DND-41 (cell line): ENCODE measurements at regions not wholly inside any gene's neighbourhood (a gene's known extent, or its start where the extent isn't known, plus 50 kb on each side); places are given as distances from the start of the nearest gene placed in this dataset.

Source experiments
- EZH2 ChIP-seq: IDR thresholded peaks from 3 replicates; pipeline ENCODE4 v1.6.1; 2012; ENCODE audit warnings: borderline replicate concordance, low read depth, mild to moderate bottlenecking, moderate library complexity, low read length, inconsistent platforms; ENCODE audit not compliant: severe bottlenecking
- TF ChIP-seq, protein P1 (sequence below): IDR thresholded peaks from 2 replicates; pipeline ENCODE4 v1.5.1; 2012; ENCODE audit warnings: borderline replicate concordance, low read length, moderate library complexity, mild to moderate bottlenecking; ENCODE audit not compliant: poor library complexity, severe bottlenecking; ENCODE audit errors: extremely low read depth

- TF ChIP-seq, protein P1, sequence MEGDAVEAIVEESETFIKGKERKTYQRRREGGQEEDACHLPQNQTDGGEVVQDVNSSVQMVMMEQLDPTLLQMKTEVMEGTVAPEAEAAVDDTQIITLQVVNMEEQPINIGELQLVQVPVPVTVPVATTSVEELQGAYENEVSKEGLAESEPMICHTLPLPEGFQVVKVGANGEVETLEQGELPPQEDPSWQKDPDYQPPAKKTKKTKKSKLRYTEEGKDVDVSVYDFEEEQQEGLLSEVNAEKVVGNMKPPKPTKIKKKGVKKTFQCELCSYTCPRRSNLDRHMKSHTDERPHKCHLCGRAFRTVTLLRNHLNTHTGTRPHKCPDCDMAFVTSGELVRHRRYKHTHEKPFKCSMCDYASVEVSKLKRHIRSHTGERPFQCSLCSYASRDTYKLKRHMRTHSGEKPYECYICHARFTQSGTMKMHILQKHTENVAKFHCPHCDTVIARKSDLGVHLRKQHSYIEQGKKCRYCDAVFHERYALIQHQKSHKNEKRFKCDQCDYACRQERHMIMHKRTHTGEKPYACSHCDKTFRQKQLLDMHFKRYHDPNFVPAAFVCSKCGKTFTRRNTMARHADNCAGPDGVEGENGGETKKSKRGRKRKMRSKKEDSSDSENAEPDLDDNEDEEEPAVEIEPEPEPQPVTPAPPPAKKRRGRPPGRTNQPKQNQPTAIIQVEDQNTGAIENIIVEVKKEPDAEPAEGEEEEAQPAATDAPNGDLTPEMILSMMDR, result no peak
- no peak for TF ChIP-seq EZH2
These were observed 237.8 kb upstream of the PGRMC2 start for GRCh38 chr4:128525387-128525786.
